HCT116 (cell line): ENCODE measurements at regions not wholly inside any gene's neighbourhood (a gene's known extent, or its start where the extent isn't known, plus 50 kb on each side); places are given as distances from the start of the nearest gene placed in this dataset.

Experiments used
- ATAC-seq: fragments of 200-7000 bp; cut with Tn5 transposase; 2 replicates; pipeline ENCODE4 v1.9.1; 2020; ENCODE audit warnings: mild to moderate bottlenecking, moderate library complexity
- BruUV-seq: library from RNA; stranded (reverse); fragments of 400-500 nt; replicated peaks from 2 replicates; lab custom pipeline; 2021; lab: Mats Ljungman, UMichigan
- CTCF ChIA-PET: fragments of 300-600 bp; sonication (Branson Sonifier 250); formaldehyde crosslinking; loops from one replicate; lab custom pipeline; 2021; ENCODE audit warnings: antibody characterized with exemption; lab: Charles Lee
- POLR2A ChIA-PET: fragments of 300-600, 350-600 bp; sonication (Branson Sonifier 250); formaldehyde crosslinking; loops from one replicate; lab custom pipeline; 2021; ENCODE audit warnings: antibody characterized with exemption; lab: Charles Lee
- RAD21 ChIA-PET, 2 experiments: fragments of 300-600 bp; sonication (Branson Sonifier 250); formaldehyde crosslinking; loops; one replicate each; lab custom pipeline; 2023; ENCODE audit warnings: low total read pairs in 2 of 2; ENCODE audit not compliant: uncharacterized antibody in 2 of 2, unreplicated experiment in 2 of 2, low non-redundant PET in 1 of 2; lab: Charles Lee
- DNase-seq: peaks from one replicate; pipeline ENCODE4 v3.0.0-alpha.2; 2010; ENCODE audit warnings: low read depth, low spot score
- H2AFZ ChIP-seq: fragments of 200-600 bp; shearing (Covaris generic), sonication (generic); 2 replicates; pipeline ENCODE4 v1.6.1; 2017; ENCODE audit warnings: low read depth, mixed run types, mixed read lengths, antibody characterized with exemption, low read length; ENCODE audit not compliant: poor library complexity, severe bottlenecking
- H3K27ac ChIP-seq: 2 replicates; pipeline ENCODE4 v1.5.1; 2012; ENCODE audit warnings: low read depth, low read length
- H3K27me3 ChIP-seq: fragments of 200-600 bp; sonication (generic); 2 replicates; pipeline ENCODE4 v1.6.1; 2016; ENCODE audit warnings: mixed run types, low read length, mixed read lengths; ENCODE audit not compliant: insufficient read depth
- H3K36me3 ChIP-seq, 2 experiments: fragments of 200-500 bp in 1 of 2; fragments of 200-600 bp in 1 of 2; sonication (Bioruptor generic) in 1 of 2; sonication (generic) in 1 of 2; 2 replicates each; pipeline versions ENCODE4 v1.5.1 to v1.6.1; 2014 to 2016; ENCODE audit warnings: low read length in 2 of 2, inconsistent platforms in 1 of 2, mixed read lengths in 1 of 2, mixed run types in 1 of 2; ENCODE audit not compliant: insufficient read depth in 2 of 2, control insufficient read depth in 1 of 2
- H3K4me1 ChIP-seq, 2 experiments: fragments of 200-600 bp in 1 of 2; sonication (generic) in 1 of 2; 2 replicates each; pipeline versions ENCODE4 v1.5.1 to v1.6.1; 2012 to 2017; ENCODE audit warnings: low read length in 2 of 2, inconsistent platforms in 1 of 2, mild to moderate bottlenecking in 1 of 2, mixed read lengths in 1 of 2, mixed run types in 1 of 2, moderate library complexity in 1 of 2; ENCODE audit not compliant: insufficient read depth in 2 of 2, control insufficient read depth in 1 of 2
- H3K4me2 ChIP-seq: fragments of 200-600 bp; sonication (generic); 2 replicates; pipeline ENCODE4 v1.6.1; 2017; ENCODE audit warnings: mixed run types, low read length, mixed read lengths
- H3K4me3 ChIP-seq, 2 experiments: fragments of 200-600 bp in 1 of 2; sonication (generic) in 1 of 2; replicated peaks in 1 of 2; 2 replicates each; pipeline ENCODE4 v1.5.1; 2011 to 2016; ENCODE audit warnings: low read length in 2 of 2, control low read depth in 1 of 2, low read depth in 1 of 2, mild to moderate bottlenecking in 1 of 2, mixed read lengths in 1 of 2, mixed run types in 1 of 2
- H3K79me2 ChIP-seq: fragments of 200-600 bp; sonication (generic); 2 replicates; pipeline ENCODE4 v1.6.1; 2017; ENCODE audit warnings: mild to moderate bottlenecking, mixed run types, low read length, moderate library complexity, mixed read lengths; ENCODE audit not compliant: insufficient read depth
- H3K9ac ChIP-seq: fragments of 200-600 bp; sonication (generic); 2 replicates; pipeline ENCODE4 v1.6.1; 2016; ENCODE audit warnings: low read length, mixed read lengths
- H3K9me2 ChIP-seq: fragments of 200-600 bp; sonication (generic), shearing (Covaris generic); 2 replicates; pipeline ENCODE4 v1.6.1; 2017; ENCODE audit warnings: mixed run types, mild to moderate bottlenecking, moderate library complexity; ENCODE audit not compliant: insufficient read depth
- H3K9me3 ChIP-seq, 2 experiments: fragments of 200-500 bp in 1 of 2; fragments of 200-600 bp in 1 of 2; sonication (Bioruptor generic) in 1 of 2; sonication (generic) in 1 of 2; 2 replicates each; pipeline ENCODE4 v1.6.1; 2014 to 2017; ENCODE audit warnings: low read length in 2 of 2, mixed read lengths in 2 of 2, inconsistent platforms in 1 of 2, low read depth in 1 of 2, mild to moderate bottlenecking in 1 of 2, mixed run types in 1 of 2, moderate library complexity in 1 of 2; ENCODE audit not compliant: control insufficient read depth in 1 of 2, insufficient read depth in 1 of 2
- H4K20me1 ChIP-seq: fragments of 200-600 bp; sonication (generic), shearing (Covaris generic); 2 replicates; pipeline ENCODE4 v1.6.1; 2017; ENCODE audit warnings: mixed run types, mild to moderate bottlenecking, moderate library complexity; ENCODE audit not compliant: insufficient read depth
- CBX3 ChIP-seq: IDR thresholded peaks from 2 replicates; pipeline ENCODE4 v1.6.1; 2012; ENCODE audit warnings: low read depth
- CEBPB ChIP-seq: IDR thresholded peaks from 2 replicates; pipeline ENCODE4 v1.6.1; 2012; ENCODE audit warnings: low read depth
- CTCF ChIP-seq, 3 experiments: fragments of 200-600 bp in 1 of 3; sonication (generic) in 1 of 3; IDR thresholded peaks in 2 of 3; conservative IDR thresholded peaks in 1 of 3; 2 replicates each; pipeline ENCODE4 v1.5.1; 2012 to 2017; ENCODE audit warnings: low read depth in 2 of 3, low read length in 2 of 3, antibody characterized with exemption in 1 of 3, borderline replicate concordance in 1 of 3, control low read depth in 1 of 3, mild to moderate bottlenecking in 1 of 3, mixed read lengths in 1 of 3, mixed run types in 1 of 3, moderate library complexity in 1 of 3; ENCODE audit not compliant: insufficient read depth in 1 of 3
- EGR1 ChIP-seq: IDR thresholded peaks from 2 replicates; pipeline ENCODE4 v1.6.1; 2012; ENCODE audit warnings: low read depth
- ELF1 ChIP-seq: IDR thresholded peaks from 2 replicates; pipeline ENCODE4 v1.6.1; 2012; ENCODE audit warnings: low read depth, borderline replicate concordance
- EZH2phosphoT487 ChIP-seq: fragments of 200-600 bp; IDR thresholded peaks from 2 replicates; pipeline ENCODE4 v1.6.1; 2018; ENCODE audit warnings: antibody characterized with exemption, borderline replicate concordance
- FOSL1 ChIP-seq: IDR thresholded peaks from 2 replicates; pipeline ENCODE4 v1.6.1; 2012; ENCODE audit warnings: low read depth
- JUND ChIP-seq: IDR thresholded peaks from 2 replicates; pipeline ENCODE4 v1.6.1; 2012
- MAX ChIP-seq: IDR thresholded peaks from 2 replicates; pipeline ENCODE4 v1.6.1; 2012
- POLR2A ChIP-seq: IDR thresholded peaks from 2 replicates; pipeline ENCODE4 v1.7.0; 2011; ENCODE audit warnings: borderline replicate concordance; ENCODE audit not compliant: insufficient read depth, insufficient read length; ENCODE audit errors: extremely low read depth
- POLR2AphosphoS5 ChIP-seq: IDR thresholded peaks from 2 replicates; pipeline ENCODE4 v1.6.1; 2011; ENCODE audit warnings: mild to moderate bottlenecking, low read depth, low read length, moderate library complexity
- RAD21 ChIP-seq: IDR thresholded peaks from 2 replicates; pipeline ENCODE4 v1.6.1; 2012; ENCODE audit warnings: low read depth, mild to moderate bottlenecking
- SP1 ChIP-seq: IDR thresholded peaks from 2 replicates; pipeline ENCODE4 v1.6.1; 2012; ENCODE audit warnings: low read depth
- TCF7L2 ChIP-seq: IDR thresholded peaks from 2 replicates; pipeline ENCODE4 v1.7.0; 2011; ENCODE audit warnings: borderline replicate concordance, inconsistent platforms; ENCODE audit not compliant: insufficient read depth, insufficient read length; ENCODE audit errors: extremely low read depth
- YY1 ChIP-seq: IDR thresholded peaks from 2 replicates; pipeline ENCODE4 v1.6.1; 2011; ENCODE audit warnings: low read length, low read depth, moderate library complexity, mild to moderate bottlenecking; ENCODE audit not compliant: insufficient replicate concordance; ENCODE audit errors: extremely low read depth
- ZBTB33 ChIP-seq: IDR thresholded peaks from 2 replicates; pipeline ENCODE4 v1.6.1; 2011; ENCODE audit warnings: mild to moderate bottlenecking, low read length, moderate library complexity; ENCODE audit not compliant: insufficient replicate concordance; ENCODE audit errors: extremely low read depth
- ZFX ChIP-seq: fragments of 450-650 bp; IDR thresholded peaks from 2 replicates; pipeline ENCODE4 v1.6.1; 2017
- ZNF274 ChIP-seq: fragments of 200-500 bp; sonication (Bioruptor generic); IDR thresholded peaks from 2 replicates; pipeline ENCODE4 v1.6.1; 2014; ENCODE audit warnings: mild to moderate bottlenecking, low read depth, low read length, inconsistent platforms
- intact Hi-C: fragments of 100-400 bp; cut with micrococcal nuclease; formaldehyde crosslinking; loops from 2 replicates; pipeline ENCODE4 v1.10.0; 2022

GRCh38 chr15:94858920-94859319, 627.6 kb downstream of the MCTP2 start:
- no peak for TF ChIP-seq FOSL1
- TF ChIP-seq JUND = no peak
- no peak for TF ChIP-seq ZFX
- no peak for TF ChIP-seq EZH2phosphoT487
- TF ChIP-seq MAX = no peak
- TF ChIP-seq ZNF274 = no peak
- TF ChIP-seq CBX3 = no peak
- no peak for TF ChIP-seq YY1
- TF ChIP-seq POLR2A = no peak
- no peak for TF ChIP-seq POLR2AphosphoS5
- no peak for TF ChIP-seq CEBPB
- TF ChIP-seq TCF7L2 = no peak
- TF ChIP-seq EGR1 = no peak
- TF ChIP-seq RAD21 = no peak
- no peak for TF ChIP-seq ELF1
- TF ChIP-seq CTCF (IDR thresholded peaks at IDR 0.05 in 2 of 3, conservative IDR thresholded peaks at IDR 0.05 in 1 of 3; ENCODE audit: borderline replicate concordance in 1 of 3, insufficient read depth in 1 of 3, low read depth in 2 of 3, low read length in 2 of 3) = no peak
- TF ChIP-seq ZBTB33 = no peak
- TF ChIP-seq SP1 = no peak
- TF ChIP-seq, all 23 proteins: peak for 0
- CTCF ChIA-PET = no interaction called here
- no peak overlapping the region for H2AFZ ChIP-seq
- H3K27ac ChIP-seq = no peak overlapping the region
- RAD21 ChIA-PET = no interaction called here
- H3K9ac ChIP-seq = no peak overlapping the region
- DNase-seq (no peak), ATAC-seq (no peak)
- no peaks in the 10 kb centered on the region for H3K9me2 ChIP-seq
- no peaks in the 10 kb centered on the region for H3K4me1 ChIP-seq
- no peaks in the 10 kb centered on the region; a peak in 1 of 4 replicates for H3K9me3 ChIP-seq
- BruUV-seq = no TSS peak
- intact Hi-C loops = no loop called here
- no peaks in the 10 kb centered on the region for H3K36me3 ChIP-seq
- no peaks in the 10 kb centered on the region for H4K20me1 ChIP-seq
- no peak overlapping the region for H3K4me2 ChIP-seq
- H3K4me3 ChIP-seq = no peak overlapping the region
- POLR2A ChIA-PET = no interaction called here
- H3K79me2 ChIP-seq = no peaks in the 10 kb centered on the region
- no peaks in the 10 kb centered on the region for H3K27me3 ChIP-seq
